K562 (cell line): ENCODE measurements at regions not wholly inside any gene's neighbourhood (a gene's known extent, or its start where the extent isn't known, plus 50 kb on each side); places are given as distances from the start of the nearest gene placed in this dataset.

Experiments used
- ARNT ChIP-seq, 2 experiments: fragments of 450-650 bp; IDR thresholded peaks; 2 replicates each; pipeline ENCODE4 v1.6.1; 2016; ENCODE audit warnings: mild to moderate bottlenecking in 1 of 2
- CBFB ChIP-seq: sonication (generic); formaldehyde crosslinking; IDR thresholded peaks from 2 replicates; pipeline ENCODE4 v1.4.0; 2020; ENCODE audit warnings: mild to moderate bottlenecking, missing genetic modification reagents
- CEBPB ChIP-seq: fragments of 450-650 bp; IDR thresholded peaks from 2 replicates; pipeline ENCODE4 v1.6.1; 2016; ENCODE audit warnings: missing genetic modification characterization, missing compliant biosample characterization
- CTCF ChIP-seq, 3 experiments: IDR thresholded peaks in 2 of 3; conservative IDR thresholded peaks in 1 of 3; 2 replicates each; pipeline ENCODE4 v1.5.1; 2011 to 2012; ENCODE audit warnings: low read length in 3 of 3, mild to moderate bottlenecking in 3 of 3, control low read depth in 2 of 3, improper control_type of control experiment in 1 of 3, inconsistent platforms in 1 of 3, low read depth in 1 of 3, mixed read lengths in 1 of 3, moderate library complexity in 1 of 3; ENCODE audit not compliant: insufficient read depth in 2 of 3
- EZH2 ChIP-seq: IDR thresholded peaks from 2 replicates; pipeline ENCODE4 v1.6.1; 2012; ENCODE audit warnings: low read depth, mild to moderate bottlenecking, inconsistent platforms, low read length, borderline replicate concordance
- FOXK2 ChIP-seq, 2 experiments: fragments of 450-650 bp; IDR thresholded peaks in 1 of 2; conservative IDR thresholded peaks in 1 of 2; 2 replicates each; pipeline ENCODE4 v1.6.1; 2016; ENCODE audit warnings: low read depth in 2 of 2, mild to moderate bottlenecking in 1 of 2
- MAX ChIP-seq: sonication (generic); formaldehyde crosslinking; IDR thresholded peaks from 2 replicates; pipeline ENCODE4 v1.9.0; 2022; ENCODE audit warnings: mild to moderate bottlenecking, missing genetic modification reagents
- MTA2 ChIP-seq: fragments of 450-650 bp; IDR thresholded peaks from 2 replicates; pipeline ENCODE4 v1.6.1; 2016; ENCODE audit warnings: low read depth
- PPARD ChIP-seq: fragments of 250-450 bp; sonication (Bioruptor Pico); IDR thresholded peaks from 2 replicates; pipeline ENCODE4 v1.8.0; 2022; ENCODE audit warnings: inconsistent platforms, mild to moderate bottlenecking, moderate library complexity
- PTBP1 ChIP-seq: fragments of 200-400 bp; formaldehyde crosslinking; IDR thresholded peaks from 2 replicates; pipeline ENCODE4 v1.6.1; 2017; ENCODE audit warnings: low read depth, low read length
- YY1 ChIP-seq, 3 experiments: IDR thresholded peaks; 2 replicates each; pipeline ENCODE4 v1.6.1; 2011; ENCODE audit warnings: low read length in 2 of 3, mild to moderate bottlenecking in 2 of 3, moderate library complexity in 2 of 3, borderline replicate concordance in 1 of 3, control low read depth in 1 of 3, low read depth in 1 of 3; ENCODE audit not compliant: insufficient read depth in 3 of 3, insufficient replicate concordance in 2 of 3, control insufficient read depth in 1 of 3, insufficient read length in 1 of 3; ENCODE audit errors: extremely low read depth in 1 of 3

GRCh38 chr1:55376897-55377296 is 161.7 kb upstream of the USP24 start:
- no peak for TF ChIP-seq YY1 (IDR thresholded peaks at IDR 0.05; ENCODE audit: borderline replicate concordance in 1 of 3, control insufficient read depth in 1 of 3, extremely low read depth in 1 of 3, insufficient read depth in 3 of 3, insufficient read length in 1 of 3, insufficient replicate concordance in 2 of 3, low read depth in 1 of 3, low read length in 2 of 3)
- no peak for TF ChIP-seq FOXK2 (conservative IDR thresholded peaks at IDR 0.05 in 1 of 2, IDR thresholded peaks at IDR 0.05 in 1 of 2; ENCODE audit: low read depth in 2 of 2)
- no peak for TF ChIP-seq CTCF (IDR thresholded peaks at IDR 0.05 in 2 of 3, conservative IDR thresholded peaks at IDR 0.05 in 1 of 3; ENCODE audit: insufficient read depth in 2 of 3, low read depth in 1 of 3, low read length in 3 of 3)
- TF ChIP-seq PPARD (CRISPR knock-in tag), result no peak
- TF ChIP-seq EZH2, result no peak
- no peak for TF ChIP-seq CEBPB (tag)
- no peak for TF ChIP-seq MAX (CRISPR knock-in tag)
- no peak for TF ChIP-seq ARNT (IDR thresholded peaks at IDR 0.05)
- no peak for TF ChIP-seq CBFB (CRISPR knock-in tag)
- TF ChIP-seq MTA2, result no peak
- TF ChIP-seq PTBP1, result no peak
